ENCODE measurements at regions not wholly inside any gene's neighbourhood (a gene's known extent, or its start where the extent isn't known, plus 50 kb on each side); places are given as distances from the start of the nearest gene placed in this dataset.

DNA sequence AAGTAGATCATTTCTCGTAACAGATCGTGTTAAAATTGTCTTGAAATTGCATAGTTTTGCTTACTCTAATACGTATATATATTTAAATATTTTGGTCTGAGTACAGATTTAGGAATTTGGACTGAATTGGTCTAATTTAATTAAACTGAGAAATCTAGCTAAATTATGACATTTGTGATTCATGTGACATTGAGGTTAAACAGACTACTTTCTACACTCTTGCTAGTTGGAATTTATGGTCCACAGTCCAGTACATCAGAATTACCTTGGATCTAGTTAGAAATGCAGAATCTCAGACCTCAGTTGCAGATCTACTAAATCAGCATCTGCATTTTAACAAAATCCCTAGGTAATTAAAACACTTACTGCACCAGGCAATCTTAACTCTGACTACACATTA lies 609.7 kb upstream of the GOLIM4 start:
- dilution Hi-C loops (cut with MboI; ENCODE audit: extremely low pct_ligation_motif_present, low sequenced_read_pairs), result no loop called here
- no peaks in the 10 kb centered on the region for H3K9me3 ChIP-seq (ENCODE audit: control insufficient read depth, low read depth, low read length)
- FAIRE-seq (no peak), DNase-seq (ENCODE audit: low read depth, low spot score) (no peak)
- H3K4me1 ChIP-seq (ENCODE audit: control insufficient read depth, extremely low read depth, insufficient read depth, low read length), result no peaks in the 10 kb centered on the region
- no peak overlapping the region for H3K4me3 ChIP-seq (ENCODE audit: control insufficient read depth in 2 of 3, extremely low read depth in 1 of 3, insufficient read depth in 2 of 3, low read depth in 1 of 3, low read length in 3 of 3)
- no peak overlapping the region for H3K9ac ChIP-seq (ENCODE audit: control insufficient read depth, extremely low read depth, insufficient read depth, low read length)
- H3K27ac ChIP-seq (ENCODE audit: control insufficient read depth, insufficient read depth, low read length), result no peak overlapping the region
- no peaks in the 10 kb centered on the region for H3K36me3 ChIP-seq (ENCODE audit: control insufficient read depth in 2 of 2, extremely low read depth in 1 of 2, insufficient read depth in 2 of 2, low read length in 2 of 2)
- no peaks in the 10 kb centered on the region for H3K9me1 ChIP-seq (ENCODE audit: control insufficient read depth, extremely low read depth, insufficient read depth, low read length)
- no peak overlapping the region for H3K4me2 ChIP-seq (ENCODE audit: control insufficient read depth, extremely low read depth, insufficient read depth, low read depth, low read length)
- H3K27me3 ChIP-seq (ENCODE audit: control insufficient read depth, extremely low read depth, insufficient read depth, low read length), result no peaks in the 10 kb centered on the region
- H2AFZ ChIP-seq (ENCODE audit: control insufficient read depth, low read length), result no peak overlapping the region
- TF ChIP-seq EZH2 (IDR thresholded peaks at IDR 0.05; ENCODE audit: low read length), result no peak
- TF ChIP-seq CTCF (optimal IDR thresholded peaks at IDR 0.05 in 1 of 3, IDR thresholded peaks at IDR 0.05 in 1 of 3, conservative IDR thresholded peaks at IDR 0.05 in 1 of 3; ENCODE audit: extremely low read depth in 1 of 3, insufficient read depth in 2 of 3, low read length in 3 of 3), result no peak
- H3K79me2 ChIP-seq (ENCODE audit: control insufficient read depth, insufficient read depth, low read length), result no peaks in the 10 kb centered on the region
- H4K20me1 ChIP-seq (ENCODE audit: control insufficient read depth, extremely low read depth, insufficient read depth, low read length), result no peaks in the 10 kb centered on the region

- Histone ChIP-seq H3K9me1 (ENCODE audit: control insufficient read depth, extremely low read depth, insufficient read depth, low read length) (no peaks in the 10 kb centered on the region), H3K27me3 (ENCODE audit: control insufficient read depth, extremely low read depth, insufficient read depth, low read length) (no peaks in the 10 kb centered on the region), H3K4me1 (ENCODE audit: control insufficient read depth, extremely low read depth, insufficient read depth, low read length) (no peaks in the 10 kb centered on the region), H3K9ac (ENCODE audit: control insufficient read depth, extremely low read depth, insufficient read depth, low read length) (no peak overlapping the region), H3K79me2 (ENCODE audit: control insufficient read depth, insufficient read depth, low read length) (no peaks in the 10 kb centered on the region), H3K36me3 (ENCODE audit: control insufficient read depth in 2 of 2, extremely low read depth in 1 of 2, insufficient read depth in 2 of 2, low read length in 2 of 2) (no peaks in the 10 kb centered on the region), H4K20me1 (ENCODE audit: control insufficient read depth, extremely low read depth, insufficient read depth, low read length) (no peaks in the 10 kb centered on the region), H2AFZ (ENCODE audit: control insufficient read depth, low read length) (no peak overlapping the region), H3K27ac (ENCODE audit: control insufficient read depth, insufficient read depth, low read length) (no peak overlapping the region), H3K9me3 (ENCODE audit: control insufficient read depth, low read depth, low read length) (no peaks in the 10 kb centered on the region), H3K4me3 (ENCODE audit: control insufficient read depth in 2 of 3, extremely low read depth in 1 of 3, insufficient read depth in 2 of 3, low read depth in 1 of 3, low read length in 3 of 3) (no peak overlapping the region), H3K4me2 (ENCODE audit: control insufficient read depth, extremely low read depth, insufficient read depth, low read depth, low read length) (no peak overlapping the region)
- TF ChIP-seq CTCF (optimal IDR thresholded peaks at IDR 0.05 in 1 of 3, IDR thresholded peaks at IDR 0.05 in 1 of 3, conservative IDR thresholded peaks at IDR 0.05 in 1 of 3; ENCODE audit: extremely low read depth in 1 of 3, insufficient read depth in 2 of 3, low read length in 3 of 3) (no peak), EZH2 (IDR thresholded peaks at IDR 0.05; ENCODE audit: low read length) (no peak)
- DNase-seq (ENCODE audit: low read depth, low spot score), result no peak
- dilution Hi-C loops (cut with MboI; ENCODE audit: extremely low pct_ligation_motif_present, low sequenced_read_pairs), result no loop called here
- FAIRE-seq, result no peak
Observed at GRCh38 chr3:168696051-168696450, 600.3 kb upstream of the GOLIM4 start.

All from keratinocyte (primary cell).